GM13977 (cell line): ENCODE measurements at regions not wholly inside any gene's neighbourhood (a gene's known extent, or its start where the extent isn't known, plus 50 kb on each side); places are given as distances from the start of the nearest gene placed in this dataset.

ENCODE experiments used
- DNase-seq: peaks from one replicate; pipeline ENCODE4 v3.0.0; 2012; ENCODE audit warnings: low spot score
- CTCF ChIP-seq: IDR thresholded peaks from 2 replicates; pipeline ENCODE4 v1.5.1; 2012; ENCODE audit warnings: mild to moderate bottlenecking, control low read depth; ENCODE audit not compliant: insufficient read depth; ENCODE audit errors: extremely low read depth, missing control alignments
- in situ Hi-C: fragments of 300-500 bp; cut with MboI; formaldehyde crosslinking; loops from one replicate; pipeline ENCODE4 v1.12.0; 2022; ENCODE audit warnings: low sequenced_read_pairs, low pct_unique_long_range_greater_than_20kb, mixed read lengths, inconsistent platforms; ENCODE audit not compliant: unreplicated experiment

- in situ Hi-C loops = no loop called here
- DNase-seq = no peak
- TF ChIP-seq CTCF = no peak
Measured at GRCh38 chr2:2600366-2600765, 269.3 kb upstream of the MYT1L start.

- no peak for DNase-seq
- in situ Hi-C loops = no loop called here
- TF ChIP-seq CTCF = no peak
Measured at GRCh38 chr2:2599441-2599840, 268.4 kb upstream of the MYT1L start.

- no peak for TF ChIP-seq CTCF
- in situ Hi-C loops = no loop called here
- DNase-seq = no peak
Measured at GRCh38 chr2:2597712-2598111, 266.6 kb upstream of the MYT1L start.

GRCh38 chr2:2591542-2591940 is 260.5 kb upstream of the MYT1L start:
- DNase-seq = no peak
- in situ Hi-C loops = no loop called here
- no peak for TF ChIP-seq CTCF

GRCh38 chr2:2590841-2591541 is 259.9 kb upstream of the MYT1L start:
- in situ Hi-C loops = no loop called here
- TF ChIP-seq CTCF = no peak
- DNase-seq = no peak

- no peak for DNase-seq
- no peak for TF ChIP-seq CTCF
- in situ Hi-C loops = no loop called here
Measured at GRCh38 chr2:2590141-2590540, 259.1 kb upstream of the MYT1L start.
